IMR-90 (cell line): ENCODE measurements at regions not wholly inside any gene's neighbourhood (a gene's known extent, or its start where the extent isn't known, plus 50 kb on each side); places are given as distances from the start of the nearest gene placed in this dataset.

ENCODE experiments used
- ATAC-seq: fragments of 200-7000 bp; cut with Tn5 transposase; 2 replicates; pipeline ENCODE4 v1.9.1; 2020; ENCODE audit warnings: low read depth, mild to moderate bottlenecking, moderate library complexity
- BruUV-seq: library from RNA; stranded (reverse); fragments of 400-500 nt; replicated peaks from 2 replicates; lab custom pipeline; 2021; lab: Mats Ljungman, UMichigan
- CTCF ChIA-PET: fragments of 300-600 bp; formaldehyde crosslinking; extraction: SDS; loops from one replicate; lab custom pipeline; 2021; ENCODE audit warnings: antibody characterized with exemption; lab: Yijun Ruan, JAX
- POLR2A ChIA-PET: fragments of 300-600 bp; sonication (Branson Sonifier 250); formaldehyde crosslinking; loops from one replicate; lab custom pipeline; 2022; ENCODE audit warnings: antibody characterized with exemption; ENCODE audit not compliant: unreplicated experiment; lab: Charles Lee
- DNase-seq: peaks from one replicate; pipeline ENCODE4 v3.0.0; 2013
- H2AFZ ChIP-seq: replicated peaks from 2 replicates; pipeline ENCODE3; 2013; ENCODE audit warnings: low read length, mild to moderate bottlenecking; ENCODE audit not compliant: poor library complexity
- H2AK5ac ChIP-seq: 2 replicates; pipeline ENCODE4 v1.6.1; 2013; ENCODE audit warnings: low read depth, low read length, inconsistent platforms
- H2AK9ac ChIP-seq: replicated peaks from 2 replicates; pipeline ENCODE3; 2013; ENCODE audit warnings: mild to moderate bottlenecking, low read depth, low read length, moderate library complexity; ENCODE audit not compliant: poor library complexity
- H2BK120ac ChIP-seq: 2 replicates; pipeline ENCODE4 v1.6.1; 2013; ENCODE audit warnings: low read depth, low read length, inconsistent platforms
- H2BK15ac ChIP-seq: 3 replicates; pipeline ENCODE4 v1.6.1; 2013; ENCODE audit warnings: low read depth, low read length, inconsistent platforms
- H2BK20ac ChIP-seq: 2 replicates; pipeline ENCODE4 v1.6.1; 2013; ENCODE audit warnings: low read depth, mild to moderate bottlenecking, inconsistent platforms, low read length, moderate library complexity
- H2BK5ac ChIP-seq: 2 replicates; pipeline ENCODE4 v1.6.1; 2013; ENCODE audit warnings: mild to moderate bottlenecking, low read depth, low read length, inconsistent platforms; ENCODE audit not compliant: poor library complexity, severe bottlenecking
- H3K14ac ChIP-seq: replicated peaks from 2 replicates; pipeline ENCODE4 v1.6.1; 2013; ENCODE audit warnings: low read depth, low read length, inconsistent platforms
- H3K18ac ChIP-seq: 2 replicates; pipeline ENCODE4 v1.6.1; 2013; ENCODE audit warnings: low read depth, low read length, control low read depth
- H3K23ac ChIP-seq: 2 replicates; pipeline ENCODE4 v1.6.1; 2013; ENCODE audit warnings: low read depth, low read length, inconsistent platforms
- H3K27ac ChIP-seq: 2 replicates; pipeline ENCODE4 v1.5.1; 2013; ENCODE audit warnings: mild to moderate bottlenecking, control low read depth, low read length; ENCODE audit not compliant: insufficient read depth
- H3K27me3 ChIP-seq: 2 replicates; pipeline ENCODE4 v1.6.1; 2013; ENCODE audit warnings: low read length; ENCODE audit not compliant: control insufficient read depth, insufficient read depth
- H3K36me3 ChIP-seq: 2 replicates; pipeline ENCODE4 v1.6.1; 2013; ENCODE audit warnings: low read length, mixed read lengths; ENCODE audit not compliant: control insufficient read depth, insufficient read depth
- H3K4ac ChIP-seq: 2 replicates; pipeline ENCODE4 v1.6.1; 2013; ENCODE audit warnings: low read depth, low read length, inconsistent platforms
- H3K4me1 ChIP-seq: 2 replicates; pipeline ENCODE4 v1.6.1; 2013; ENCODE audit warnings: low read length, mixed read lengths; ENCODE audit not compliant: control insufficient read depth, insufficient read depth
- H3K4me2 ChIP-seq: 2 replicates; pipeline ENCODE4 v1.6.1; 2013; ENCODE audit warnings: low read depth, mild to moderate bottlenecking, control low read depth, low read length, moderate library complexity
- H3K4me3 ChIP-seq: 2 replicates; pipeline ENCODE4 v1.5.1; 2013; ENCODE audit warnings: low read depth, mild to moderate bottlenecking, control low read depth, low read length, moderate library complexity; ENCODE audit not compliant: insufficient read depth
- H3K56ac ChIP-seq: 2 replicates; pipeline ENCODE4 v1.6.1; 2013; ENCODE audit warnings: low read length, inconsistent platforms; ENCODE audit not compliant: insufficient read depth; ENCODE audit errors: extremely low read depth
- H3K79me1 ChIP-seq, 2 experiments: 2 replicates each; pipeline ENCODE4 v1.6.1; 2013; ENCODE audit warnings: low read length in 2 of 2, inconsistent platforms in 1 of 2, low read depth in 1 of 2
- H3K9ac ChIP-seq: 2 replicates; pipeline ENCODE4 v1.6.1; 2013; ENCODE audit warnings: low read depth, low read length, control low read depth
- H3K9me1 ChIP-seq: 2 replicates; pipeline ENCODE4 v1.6.1; 2013; ENCODE audit warnings: low read length, inconsistent platforms; ENCODE audit not compliant: insufficient read depth
- H3K9me3 ChIP-seq: 2 replicates; pipeline ENCODE4 v1.6.1; 2013; ENCODE audit warnings: low read length; ENCODE audit not compliant: control insufficient read depth, insufficient read depth
- H4K20me1 ChIP-seq: 2 replicates; pipeline ENCODE4 v1.6.1; 2013; ENCODE audit warnings: low read length, inconsistent platforms; ENCODE audit not compliant: insufficient read depth
- H4K5ac ChIP-seq: 2 replicates; pipeline ENCODE4 v1.6.1; 2013; ENCODE audit warnings: mild to moderate bottlenecking, low read depth, low read length, control low read depth
- H4K8ac ChIP-seq, 2 experiments: 2 replicates each; pipeline ENCODE4 v1.6.1; 2013; ENCODE audit warnings: low read depth in 2 of 2, low read length in 2 of 2, control low read depth in 1 of 2, inconsistent platforms in 1 of 2
- H4K91ac ChIP-seq: 2 replicates; pipeline ENCODE4 v1.6.1; 2013; ENCODE audit warnings: low read depth, low read length, inconsistent platforms; ENCODE audit not compliant: insufficient read depth
- BHLHE40 ChIP-seq: fragments of 150-350 bp; IDR thresholded peaks from 2 replicates; pipeline ENCODE4 v1.6.1; 2016; ENCODE audit warnings: mild to moderate bottlenecking, low read depth, low read length
- CEBPB ChIP-seq: IDR thresholded peaks from 2 replicates; pipeline ENCODE4 v1.6.1; 2012; ENCODE audit warnings: low read depth, low read length, improper control_type of control experiment
- CHD1 ChIP-seq: IDR thresholded peaks from 2 replicates; pipeline ENCODE4 v1.6.1; 2012; ENCODE audit warnings: low read depth, low read length, improper control_type of control experiment
- CTCF ChIP-seq: conservative IDR thresholded peaks from 2 replicates; pipeline ENCODE4 v1.5.1; 2012; ENCODE audit warnings: mild to moderate bottlenecking, low read depth, low read length, improper control_type of control experiment
- FOS ChIP-seq: fragments of 150-350 bp; IDR thresholded peaks from 2 replicates; pipeline ENCODE4 v1.6.1; 2016; ENCODE audit warnings: low read depth, low read length
- MAFK ChIP-seq: IDR thresholded peaks from 2 replicates; pipeline ENCODE4 v1.6.1; 2012; ENCODE audit warnings: low read depth, low read length, improper control_type of control experiment
- MAZ ChIP-seq: IDR thresholded peaks from 2 replicates; pipeline ENCODE4 v1.6.1; 2012; ENCODE audit warnings: low read depth, mild to moderate bottlenecking, low read length, improper control_type of control experiment, moderate library complexity, borderline replicate concordance
- MXI1 ChIP-seq: IDR thresholded peaks from 2 replicates; pipeline ENCODE4 v1.6.1; 2012; ENCODE audit warnings: low read depth, mild to moderate bottlenecking, low read length, moderate library complexity, borderline replicate concordance
- NFE2L2 ChIP-seq: fragments of 150-350 bp; IDR thresholded peaks from 2 replicates; pipeline ENCODE4 v1.6.1; 2016; ENCODE audit warnings: low read depth, mild to moderate bottlenecking, low read length
- POLR2A ChIP-seq: IDR thresholded peaks from 2 replicates; pipeline ENCODE4 v1.6.1; 2012; ENCODE audit warnings: mild to moderate bottlenecking, low read depth, low read length
- RAD21 ChIP-seq: IDR thresholded peaks from 2 replicates; pipeline ENCODE4 v1.6.1; 2012; ENCODE audit warnings: low read length, improper control_type of control experiment
- RCOR1 ChIP-seq: IDR thresholded peaks from 2 replicates; pipeline ENCODE4 v1.6.1; 2012; ENCODE audit warnings: mild to moderate bottlenecking, low read length, improper control_type of control experiment; ENCODE audit not compliant: insufficient replicate concordance
- RFX5 ChIP-seq: IDR thresholded peaks from 2 replicates; pipeline ENCODE4 v1.8.0; 2012; ENCODE audit warnings: low read depth, mild to moderate bottlenecking, low read length, moderate library complexity
- SMC3 ChIP-seq: fragments of 150-350 bp; IDR thresholded peaks from 2 replicates; pipeline ENCODE4 v1.6.1; 2016; ENCODE audit warnings: low read depth, mild to moderate bottlenecking, antibody characterized with exemption, low read length, moderate library complexity
- whole genome bisulfite sequencing, 2 experiments: methylation state at CpG; one replicate each; pipeline versions ENCODE4 v1.1.5 to v1.1.7; 2013; ENCODE audit warnings: missing lambda C conversion rate in 2 of 2; ENCODE audit not compliant: insufficient read length in 1 of 2; ENCODE audit errors: extremely low coverage in 2 of 2; 5-methylcytosine and 5-hydroxymethylcytosine counted together
- dilution Hi-C: fragments of 300-500 bp; cut with HindIII; formaldehyde crosslinking; loops from one replicate; pipeline ENCODE4 v1.14.3; 2018; ENCODE audit warnings: low sequenced_read_pairs; ENCODE audit not compliant: unreplicated experiment
- in situ Hi-C: fragments of 300-500 bp; cut with MboI; formaldehyde crosslinking; loops from 3 replicates; pipeline ENCODE4 v1.14.3; 2019; ENCODE audit warnings: low sequenced_read_pairs, inconsistent platforms, mixed read lengths
- intact Hi-C: fragments of 100-400 bp; cut with micrococcal nuclease; formaldehyde crosslinking; loops from 2 replicates; pipeline ENCODE4 v1.10.0; 2022
- TF ChIP-seq, protein P1 (sequence below): fragments of 150-350 bp; IDR thresholded peaks from 2 replicates; pipeline ENCODE4 v1.6.1; 2017; ENCODE audit warnings: mild to moderate bottlenecking, antibody characterized with exemption, low read length, low read depth
- TF ChIP-seq, protein P2 (sequence below): fragments of 150-350 bp; IDR thresholded peaks from 2 replicates; pipeline ENCODE4 v1.6.1; 2016; ENCODE audit warnings: low read depth, mild to moderate bottlenecking, low read length, moderate library complexity, borderline replicate concordance

DNA sequence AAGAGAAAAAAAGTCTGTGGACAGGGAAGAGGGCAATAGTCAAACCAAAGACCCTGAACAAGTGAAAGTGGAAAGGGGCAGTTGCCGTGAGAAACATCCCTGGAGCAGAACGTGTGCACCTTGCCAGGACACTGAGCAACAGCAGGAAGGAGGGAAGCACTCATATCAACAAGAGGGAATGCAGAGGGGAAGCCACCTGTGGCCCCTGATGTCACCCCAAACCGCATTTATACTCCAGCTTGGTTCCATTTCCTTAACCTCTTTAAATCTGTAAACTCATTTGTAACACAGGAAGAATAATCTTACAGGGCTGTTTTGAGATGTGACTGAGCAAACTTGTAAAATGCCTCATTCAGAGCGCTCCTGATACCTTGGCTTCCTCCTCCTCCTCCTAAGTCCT, 698.8 kb downstream of the DIAPH3 start:
- no peak for TF ChIP-seq SMC3
- TF ChIP-seq RAD21 = no peak
- TF ChIP-seq RCOR1 = no peak
- no peak for TF ChIP-seq MAZ
- no peak for TF ChIP-seq RFX5
- TF ChIP-seq CTCF = no peak
- no peak for TF ChIP-seq CEBPB
- TF ChIP-seq CHD1 = no peak
- no peak for TF ChIP-seq POLR2A
- TF ChIP-seq MXI1 = no peak
- no peak for TF ChIP-seq BHLHE40
- TF ChIP-seq, protein P1, sequence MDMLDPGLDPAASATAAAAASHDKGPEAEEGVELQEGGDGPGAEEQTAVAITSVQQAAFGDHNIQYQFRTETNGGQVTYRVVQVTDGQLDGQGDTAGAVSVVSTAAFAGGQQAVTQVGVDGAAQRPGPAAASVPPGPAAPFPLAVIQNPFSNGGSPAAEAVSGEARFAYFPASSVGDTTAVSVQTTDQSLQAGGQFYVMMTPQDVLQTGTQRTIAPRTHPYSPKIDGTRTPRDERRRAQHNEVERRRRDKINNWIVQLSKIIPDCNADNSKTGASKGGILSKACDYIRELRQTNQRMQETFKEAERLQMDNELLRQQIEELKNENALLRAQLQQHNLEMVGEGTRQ = no peak
- TF ChIP-seq, protein P2, sequence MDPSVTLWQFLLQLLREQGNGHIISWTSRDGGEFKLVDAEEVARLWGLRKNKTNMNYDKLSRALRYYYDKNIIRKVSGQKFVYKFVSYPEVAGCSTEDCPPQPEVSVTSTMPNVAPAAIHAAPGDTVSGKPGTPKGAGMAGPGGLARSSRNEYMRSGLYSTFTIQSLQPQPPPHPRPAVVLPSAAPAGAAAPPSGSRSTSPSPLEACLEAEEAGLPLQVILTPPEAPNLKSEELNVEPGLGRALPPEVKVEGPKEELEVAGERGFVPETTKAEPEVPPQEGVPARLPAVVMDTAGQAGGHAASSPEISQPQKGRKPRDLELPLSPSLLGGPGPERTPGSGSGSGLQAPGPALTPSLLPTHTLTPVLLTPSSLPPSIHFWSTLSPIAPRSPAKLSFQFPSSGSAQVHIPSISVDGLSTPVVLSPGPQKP = no peak
- no peak for TF ChIP-seq FOS
- no peak for TF ChIP-seq NFE2L2
- no peak for TF ChIP-seq MAFK
- H4K91ac ChIP-seq = no peak overlapping the region
- H3K4me1 ChIP-seq = no peaks in the 10 kb centered on the region
- H3K79me1 ChIP-seq = no peaks in the 10 kb centered on the region
- no peak overlapping the region for H4K5ac ChIP-seq
- no peak overlapping the region for H3K23ac ChIP-seq
- no peaks in the 10 kb centered on the region for H3K9me1 ChIP-seq
- no peaks in the 10 kb centered on the region for H3K27me3 ChIP-seq
- H2AK9ac ChIP-seq = no peak overlapping the region
- ChIA-PET CTCF (no interaction called here), POLR2A (no interaction called here)
- no peak overlapping the region for H3K4ac ChIP-seq
- DNase-seq = no peak
- no peaks in the 10 kb centered on the region for H4K20me1 ChIP-seq
- H2BK5ac ChIP-seq = no peak overlapping the region
- H2BK20ac ChIP-seq = no peak overlapping the region
- intact Hi-C loops (no loop called here), in situ Hi-C loops (no loop called here), dilution Hi-C loops (no loop called here)
- H2BK120ac ChIP-seq = no peak overlapping the region
- H4K8ac ChIP-seq = no peak overlapping the region
- no peaks in the 10 kb centered on the region for H3K36me3 ChIP-seq
- no peak overlapping the region for H3K14ac ChIP-seq
- no peak overlapping the region for H2BK15ac ChIP-seq
- no peak overlapping the region for H2AK5ac ChIP-seq
- H3K9me3 ChIP-seq = peaks cover 2% of the 10 kb centered on the region
- no peak overlapping the region for H3K27ac ChIP-seq
- no CpG with 5 or more reads among the region's 4 CpGs for WGBS, 2 experiments
- BruUV-seq = no TSS peak
- H3K56ac ChIP-seq = no peak overlapping the region
- H2AFZ ChIP-seq = no peak overlapping the region
- H3K4me2 ChIP-seq = no peak overlapping the region
- no peak overlapping the region for H3K9ac ChIP-seq
- ATAC-seq = no peak
- no peak overlapping the region for H3K4me3 ChIP-seq
- H3K18ac ChIP-seq = no peak overlapping the region
